K562 (cell line): ENCODE measurements at regions not wholly inside any gene's neighbourhood (a gene's known extent, or its start where the extent isn't known, plus 50 kb on each side); places are given as distances from the start of the nearest gene placed in this dataset.

Source experiments
- ATAC-seq: fragments of 200-7000 bp; cut with Tn5 transposase; 3 replicates; pipeline ENCODE4 v1.9.1; 2020; ENCODE audit warnings: moderate library complexity
- BruUV-seq: library from RNA; stranded (reverse); fragments of 400-500 nt; replicated peaks from 2 replicates; lab custom pipeline; 2021; lab: Mats Ljungman, UMichigan
- CTCF ChIA-PET: fragments of 300-600 bp; formaldehyde crosslinking; extraction: SDS; loops from one replicate; lab custom pipeline; 2021; ENCODE audit warnings: low intra/inter-chr PET ratio; lab: Yijun Ruan, JAX
- POLR2A ChIA-PET: fragments of 300-600, 350-650 bp; sonication (Branson Sonifier 250); formaldehyde crosslinking; extraction: SDS; loops from one replicate; lab custom pipeline; 2021; ENCODE audit warnings: antibody characterized with exemption, inconsistent platforms; lab: Yijun Ruan, JAX
- DNase-seq, 4 experiments: peaks; one replicate each; pipeline versions ENCODE4 v3.0.0 to v3.0.0-alpha.2; 2011 to 2018; ENCODE audit warnings: low spot score in 3 of 4, mixed read lengths in 3 of 4; ENCODE audit errors: extremely low read depth in 1 of 4
- FAIRE-seq: peaks from 2 replicates; lab custom pipeline; 2011; peaks lifted over from hg19 to GRCh38; lab: Jason Lieb, UNC
- H2AFZ ChIP-seq: 2 replicates; pipeline ENCODE4 v1.6.0; 2011; ENCODE audit warnings: low read depth, low read length, control low read depth, inconsistent platforms
- H3K27ac ChIP-seq: fragments of 200-600 bp; 3 replicates; pipeline ENCODE4 v1.8.0; 2011; ENCODE audit warnings: low read depth, mild to moderate bottlenecking, control low read depth, inconsistent platforms, low read length, moderate library complexity, mixed read lengths; ENCODE audit errors: extremely low read depth
- H3K27me3 ChIP-seq, 2 experiments: fragments of 300-600 bp in 1 of 2; 2 replicates in 1 of 2; 3 replicates in 1 of 2; pipeline versions ENCODE4 v1.6.0 to v1.8.0; 2011; ENCODE audit warnings: inconsistent platforms in 2 of 2, low read length in 2 of 2, mild to moderate bottlenecking in 1 of 2, mixed read lengths in 1 of 2, moderate library complexity in 1 of 2; ENCODE audit not compliant: control insufficient read depth in 2 of 2, insufficient read depth in 2 of 2
- H3K36me3 ChIP-seq: fragments of 300-600 bp; 3 replicates; pipeline ENCODE4 v1.8.0; 2011; ENCODE audit warnings: mild to moderate bottlenecking, low read length, inconsistent platforms; ENCODE audit not compliant: control insufficient read depth, insufficient read depth
- H3K4me1 ChIP-seq, 2 experiments: fragments of 200-600 bp in 1 of 2; replicated peaks in 1 of 2; 2 replicates in 1 of 2; 3 replicates in 1 of 2; pipeline versions ENCODE4 v1.5.1 to v1.8.0; 2011; ENCODE audit warnings: inconsistent platforms in 2 of 2, low read length in 2 of 2, mild to moderate bottlenecking in 1 of 2, mixed read lengths in 1 of 2, moderate library complexity in 1 of 2; ENCODE audit not compliant: control insufficient read depth in 2 of 2, insufficient read depth in 2 of 2
- H3K4me2 ChIP-seq: 2 replicates; pipeline ENCODE4 v1.6.1; 2011; ENCODE audit warnings: low read length, control low read depth, inconsistent platforms, mixed read lengths; ENCODE audit not compliant: insufficient read depth
- H3K4me3 ChIP-seq: fragments of 200-600 bp; sonication (generic), shearing (Covaris generic); 2 replicates; pipeline ENCODE4 v1.5.1; 2016; ENCODE audit warnings: control low read depth, inconsistent platforms
- H3K79me2 ChIP-seq: fragments of 200-600 bp; 3 replicates; pipeline ENCODE4 v1.8.0; 2011; ENCODE audit warnings: low read length, inconsistent platforms; ENCODE audit not compliant: control insufficient read depth, insufficient read depth
- H3K9ac ChIP-seq, 2 experiments: 2 replicates each; pipeline versions ENCODE4 v1.6.0 to v1.6.1; 2011; ENCODE audit warnings: low read depth in 2 of 2, low read length in 2 of 2, control low read depth in 1 of 2, inconsistent platforms in 1 of 2, mild to moderate bottlenecking in 1 of 2, mixed read lengths in 1 of 2; ENCODE audit not compliant: insufficient read depth in 1 of 2
- H3K9me1 ChIP-seq: one replicate; pipeline ENCODE4 v1.6.0; 2011; ENCODE audit warnings: inconsistent platforms, mild to moderate bottlenecking, low read length, moderate library complexity; ENCODE audit not compliant: control insufficient read depth, insufficient read depth
- H3K9me3 ChIP-seq: replicated peaks from 2 replicates; pipeline ENCODE4 v1.5.1; 2011; ENCODE audit warnings: low read depth, low read length, inconsistent platforms; ENCODE audit not compliant: control insufficient read depth, insufficient read depth
- H4K20me1 ChIP-seq: replicated peaks from 2 replicates; pipeline ENCODE4 v1.6.1; 2011; ENCODE audit warnings: low read length, inconsistent platforms, mixed read lengths; ENCODE audit not compliant: control insufficient read depth, insufficient read depth
- GATA2 ChIP-seq: sonication (generic); formaldehyde crosslinking; IDR thresholded peaks from 2 replicates; pipeline ENCODE4 v1.4.0; 2020; ENCODE audit warnings: mild to moderate bottlenecking, missing genetic modification reagents
- KLF1 ChIP-seq: fragments of 450-650 bp; IDR thresholded peaks from 2 replicates; pipeline ENCODE4 v1.6.1; 2016; ENCODE audit warnings: missing genetic modification characterization, missing compliant biosample characterization
- MXD1 ChIP-seq: fragments of 250-450 bp; sonication (Bioruptor Pico); IDR thresholded peaks from 2 replicates; pipeline ENCODE4 v1.8.0; 2021; ENCODE audit warnings: borderline replicate concordance, mild to moderate bottlenecking, moderate library complexity; ENCODE audit not compliant: poor library complexity, severe bottlenecking
- NCOA6 ChIP-seq: fragments of 450-650 bp; IDR thresholded peaks from 2 replicates; pipeline ENCODE4 v1.6.1; 2017; ENCODE audit warnings: mild to moderate bottlenecking
- TEAD4 ChIP-seq, 2 experiments: sonication (generic) in 1 of 2; formaldehyde crosslinking in 1 of 2; IDR thresholded peaks; 2 replicates each; pipeline versions ENCODE4 v1.6.1 to v1.8.0; 2012 to 2022; ENCODE audit warnings: borderline replicate concordance in 1 of 2, inconsistent platforms in 1 of 2, low read length in 1 of 2, mild to moderate bottlenecking in 1 of 2, missing genetic modification reagents in 1 of 2
- ZNF311 ChIP-seq: fragments of 250-450 bp; sonication (Bioruptor Pico); IDR thresholded peaks from 2 replicates; pipeline ENCODE4 v1.4.0; 2020; ENCODE audit warnings: mild to moderate bottlenecking, moderate library complexity
- ZNF668 ChIP-seq: fragments of 250-450 bp; sonication (Bioruptor Pico); IDR thresholded peaks from 2 replicates; pipeline ENCODE4 v1.8.0; 2022; ENCODE audit warnings: mild to moderate bottlenecking, inconsistent platforms
- WGBS: fragments of 100-300 bp; shearing (Covaris generic); methylation state at CpG from one replicate; pipeline ENCODE4 v1.1.6; 2016; ENCODE audit warnings: low coverage, mixed read lengths; ENCODE audit not compliant: insufficient coverage; ENCODE audit errors: missing lambda C conversion rate; 5-methylcytosine and 5-hydroxymethylcytosine counted together
- in situ Hi-C: fragments of 300-500 bp; cut with MboI; formaldehyde crosslinking; loops from 4 replicates; pipeline ENCODE4 v1.15.0; 2018; ENCODE audit warnings: inconsistent platforms, mixed read lengths
- intact Hi-C: fragments of 100-400 bp; cut with micrococcal nuclease; formaldehyde crosslinking; loops from 2 replicates; pipeline ENCODE4 v1.14.2; 2022

GRCh38 chr17:68657576-68657975, 56.4 kb upstream of the FAM20A start (continued):
- TF ChIP-seq TEAD4 (IDR thresholded peaks at IDR 0.05; ENCODE audit: low read length) (no peak), TEAD4 (CRISPR knock-in tag; IDR thresholded peaks at IDR 0.05; ENCODE audit: borderline replicate concordance) (no peak), GATA2 (no peak)
- TF ChIP-seq, all 486 proteins: peak for 0

GRCh38 chr17:68657166-68657565, 56.0 kb upstream of the FAM20A start:
- BruUV-seq: no TSS peak
- intact Hi-C loops: no loop called here
- Histone ChIP-seq H3K9me1 (no peaks in the 10 kb centered on the region), H2AFZ (no peak overlapping the region), H3K4me3 (no peak overlapping the region), H3K36me3 (no peaks in the 10 kb centered on the region), H3K79me2 (no peaks in the 10 kb centered on the region), H4K20me1 (no peaks in the 10 kb centered on the region), H3K9me3 (no peaks in the 10 kb centered on the region; the same call in 1 of the 2 replicates), H3K4me1 (no peaks in the 10 kb centered on the region), H3K27me3 (peaks cover 0 to 6% of the 10 kb centered on the region in 2 experiments; a peak in 1 of 5 replicates), H3K4me2 (no peak overlapping the region), H3K9ac (no peak overlapping the region), H3K27ac (no peak overlapping the region)
- in situ Hi-C loops: no loop called here
- 0% methylated on average over 4 of the region's 4 CpGs for WGBS
- CTCF ChIA-PET: no interaction called here
- TF ChIP-seq KLF1 (no peak), ZNF311 (CRISPR knock-in tag) (no peak), NCOA6 (no peak), ZNF668 (no peak), MXD1 (CRISPR knock-in tag) (no peak)
- POLR2A ChIA-PET: interaction anchor here (0.7 kb wide), 2 partner anchors 29 to 46 kb away, joined by 3 read pairs; no protein-coding TSS in a partner anchor
- ATAC-seq: no peak
- DNase-seq: no peak
- FAIRE-seq: no peak
